ENCODE measurements at regions not wholly inside any gene's neighbourhood (a gene's known extent, or its start where the extent isn't known, plus 50 kb on each side); places are given as distances from the start of the nearest gene placed in this dataset.

DNA sequence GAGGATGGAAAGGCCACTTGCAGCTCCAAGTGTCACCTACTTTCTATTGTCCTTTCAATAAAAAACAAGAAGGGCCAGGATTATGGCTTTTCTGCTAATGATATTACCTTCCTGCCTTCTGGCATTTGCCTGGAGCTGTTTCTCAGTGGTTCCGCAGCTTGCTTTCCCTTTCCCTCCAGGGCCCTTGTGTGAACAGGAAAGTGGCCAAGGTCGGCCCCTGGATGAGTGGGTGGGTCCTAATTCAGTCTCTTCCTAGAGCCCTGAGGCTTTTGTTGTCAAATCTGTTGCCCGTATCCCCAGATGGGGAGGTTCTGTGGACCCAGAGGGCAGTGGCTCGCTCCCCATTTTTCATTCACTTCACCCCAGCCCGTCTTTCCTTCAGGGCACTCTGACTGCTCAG, 64.2 kb upstream of the UMPS start:
- H3K9me3 ChIP-seq (ENCODE audit: insufficient read depth in 2 of 2, low read depth in 1 of 2, low read length in 1 of 2), result no peaks in the 10 kb centered on the region
- no peaks in the 10 kb centered on the region for H3K4me1 ChIP-seq (replicated peaks in 1 of 4; ENCODE audit: control insufficient read depth in 3 of 4, insufficient read depth in 4 of 4, low read length in 3 of 4)
- no peak overlapping the region for H4K8ac ChIP-seq (ENCODE audit: extremely low read depth, insufficient read depth, low read length)
- 71% methylated on average over 5 of the region's 5 CpGs; no CpG with 5 or more reads in 1 of the 2 experiments for WGBS, 2 experiments (ENCODE audit: extremely low coverage in 1 of 2, insufficient coverage in 1 of 2, insufficient read length in 1 of 2, insufficient replicate concordance in 2 of 2, low coverage in 1 of 2, low lambda C conversion rate in 2 of 2, missing lambda C conversion rate in 1 of 2)
- H4K20me1 ChIP-seq (replicated peaks in 1 of 2; ENCODE audit: control insufficient read depth in 1 of 2, insufficient read depth in 2 of 2, low read length in 2 of 2), result no peaks in the 10 kb centered on the region
- H3K4me3 ChIP-seq (ENCODE audit: extremely low read depth in 1 of 4, insufficient read depth in 2 of 4, low read depth in 3 of 4, low read length in 4 of 4), result no peak overlapping the region
- no peak overlapping the region for H3K9ac ChIP-seq (replicated peaks in 1 of 4; ENCODE audit: extremely low read depth in 1 of 4, low read depth in 3 of 4, low read length in 3 of 4)
- no peaks in the 10 kb centered on the region for H3K79me1 ChIP-seq (ENCODE audit: low read depth, low read length)
- no peaks in the 10 kb centered on the region for H3K79me2 ChIP-seq (ENCODE audit: control insufficient read depth in 1 of 2, insufficient read depth in 2 of 2, low read length in 2 of 2)
- no peak overlapping the region; the same call in 1 of the 2 replicates for H3K27ac ChIP-seq (ENCODE audit: low read depth, low read length)
- H4K91ac ChIP-seq (replicated peaks; ENCODE audit: insufficient read length, low read length), result no peak overlapping the region
- no peaks in the 10 kb centered on the region for H3K27me3 ChIP-seq (replicated peaks in 1 of 4; ENCODE audit: control insufficient read depth in 3 of 4, extremely low read depth in 1 of 4, insufficient read depth in 3 of 4, low read length in 3 of 4)
- H2BK15ac ChIP-seq (ENCODE audit: low read length), result no peak overlapping the region
- no peak overlapping the region for H3K4me2 ChIP-seq (ENCODE audit: insufficient read depth in 1 of 2, low read depth in 2 of 2, low read length in 2 of 2)
- H2BK12ac ChIP-seq (ENCODE audit: low read depth, low read length), result no peak overlapping the region
- no peak overlapping the region for H3K18ac ChIP-seq (ENCODE audit: extremely low read depth, low read length)
- CTCF ChIA-PET (ENCODE audit: partially characterized antibody), result interaction anchor here (0.6 to 4.3 kb wide), 6 partner anchors 15 to 210 kb away, joined by 3 to 33 read pairs (median 6); no protein-coding TSS in a partner anchor
- H3K14ac ChIP-seq (ENCODE audit: insufficient read length), result no peak overlapping the region
- DNase-seq (ENCODE audit: low read depth in 1 of 2, low spot score in 2 of 2) (no peak), FAIRE-seq (no peak)
- no peak overlapping the region for H3K4ac ChIP-seq (replicated peaks; ENCODE audit: insufficient read length, low read depth, low read length)
- no peak overlapping the region; the same call in 1 of the 2 replicates for H2BK20ac ChIP-seq (ENCODE audit: low read length)
- POLR2A ChIA-PET (ENCODE audit: partially characterized antibody), result no interaction called here
- H2AFZ ChIP-seq (ENCODE audit: low read length), result no peak overlapping the region
- no peak overlapping the region for H2BK5ac ChIP-seq (ENCODE audit: low read depth, low read length)
- H3K56ac ChIP-seq (replicated peaks; ENCODE audit: insufficient read length, low read depth, low read length), result no peak overlapping the region
- H3K36me3 ChIP-seq (ENCODE audit: control insufficient read depth in 2 of 4, insufficient read depth in 4 of 4, low read length in 3 of 4), result no peaks in the 10 kb centered on the region
- no peaks in the 10 kb centered on the region for H3K23me2 ChIP-seq (ENCODE audit: low read depth, low read length)
- no peak overlapping the region for H3K23ac ChIP-seq (ENCODE audit: insufficient read length)
- no peak overlapping the region for H2BK120ac ChIP-seq (replicated peaks; ENCODE audit: low read depth, low read length)
- no peak overlapping the region for H2AK5ac ChIP-seq (ENCODE audit: low read depth, low read length)
- H4K5ac ChIP-seq (ENCODE audit: insufficient read length, low read depth, low read length), result no peak overlapping the region
- TF ChIP-seq ASH2L (IDR thresholded peaks at IDR 0.05; ENCODE audit: low read length) (no peak), KDM5A (IDR thresholded peaks at IDR 0.05; ENCODE audit: low read length) (no peak), CREB1 (IDR thresholded peaks at IDR 0.05) (no peak), BCL11A (IDR thresholded peaks at IDR 0.05; ENCODE audit: low read depth in 2 of 2, low read length in 2 of 2) (no peak), SP2 (IDR thresholded peaks at IDR 0.05; ENCODE audit: low read length) (no peak), CBX5 (IDR thresholded peaks at IDR 0.05; ENCODE audit: low read depth, low read length) (no peak), EGR1 (IDR thresholded peaks at IDR 0.05; ENCODE audit: borderline replicate concordance, low read depth, low read length) (no peak), CBX8 (IDR thresholded peaks at IDR 0.05; ENCODE audit: borderline replicate concordance, low read depth, low read length) (no peak), SP1 (IDR thresholded peaks at IDR 0.05; ENCODE audit: low read depth, low read length) (no peak), BRCA1 (IDR thresholded peaks at IDR 0.05; ENCODE audit: low read depth, low read length) (no peak), SP4 (IDR thresholded peaks at IDR 0.05; ENCODE audit: low read length) (no peak), CHD1 (IDR thresholded peaks at IDR 0.05; ENCODE audit: low read depth, low read length) (no peak), JUN (IDR thresholded peaks at IDR 0.05; ENCODE audit: low read depth, low read length) (no peak)
- TF ChIP-seq, protein P1, sequence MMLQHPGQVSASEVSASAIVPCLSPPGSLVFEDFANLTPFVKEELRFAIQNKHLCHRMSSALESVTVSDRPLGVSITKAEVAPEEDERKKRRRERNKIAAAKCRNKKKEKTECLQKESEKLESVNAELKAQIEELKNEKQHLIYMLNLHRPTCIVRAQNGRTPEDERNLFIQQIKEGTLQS (IDR thresholded peaks at IDR 0.05; ENCODE audit: insufficient read depth, low read depth, low read length), result no peak
